Stimulated activated CD4-positive, alpha-beta T cell treated with anti-CD3 and anti-CD28 coated beads, Interleukin-2, amount 100 ng/mL, for 48 hours (primary cell): ENCODE measurements at regions not wholly inside any gene's neighbourhood (a gene's known extent, or its start where the extent isn't known, plus 50 kb on each side); places are given as distances from the start of the nearest gene placed in this dataset.
"Not testable (repeated sequence)": the region's sequence is repeated elsewhere in the genome, so short reads cannot be mapped to it uniquely, and the experiment has no call there.

Source experiments
- DNase-seq, 2 donors: peaks; one replicate each; pipeline ENCODE4 v3.0.0-alpha.2; 2020

GRCh38 chr10:35950226-35950625 is 308.1 kb upstream of the FZD8 start:
- DNase-seq = no peak

- no peak for DNase-seq
Measured at GRCh38 chr10:35949811-35950211, 307.7 kb upstream of the FZD8 start.

GRCh38 chr10:35946556-35946955 is 304.5 kb upstream of the FZD8 start:
- no peak for DNase-seq

DNA sequence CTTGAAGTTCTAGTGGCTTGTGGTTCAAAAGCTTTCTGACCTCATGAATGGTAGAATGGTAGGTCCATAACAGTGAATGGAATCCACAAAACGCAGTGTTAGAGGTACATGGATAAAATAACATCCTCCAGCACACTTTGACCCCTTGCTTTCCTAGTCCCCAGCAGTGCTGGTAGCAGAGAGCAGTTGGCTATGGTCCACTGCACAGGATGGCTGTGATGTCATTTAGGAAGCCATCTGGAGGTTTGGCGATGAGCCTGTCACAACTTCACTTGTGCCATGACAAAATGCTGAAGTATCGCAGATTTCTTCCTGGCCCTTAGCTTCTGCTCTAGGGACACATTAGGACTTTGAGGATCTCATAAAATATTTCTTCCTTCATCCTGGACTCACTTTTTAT is 300.0 kb upstream of the FZD8 start:
- DNase-seq = no peak

DNA sequence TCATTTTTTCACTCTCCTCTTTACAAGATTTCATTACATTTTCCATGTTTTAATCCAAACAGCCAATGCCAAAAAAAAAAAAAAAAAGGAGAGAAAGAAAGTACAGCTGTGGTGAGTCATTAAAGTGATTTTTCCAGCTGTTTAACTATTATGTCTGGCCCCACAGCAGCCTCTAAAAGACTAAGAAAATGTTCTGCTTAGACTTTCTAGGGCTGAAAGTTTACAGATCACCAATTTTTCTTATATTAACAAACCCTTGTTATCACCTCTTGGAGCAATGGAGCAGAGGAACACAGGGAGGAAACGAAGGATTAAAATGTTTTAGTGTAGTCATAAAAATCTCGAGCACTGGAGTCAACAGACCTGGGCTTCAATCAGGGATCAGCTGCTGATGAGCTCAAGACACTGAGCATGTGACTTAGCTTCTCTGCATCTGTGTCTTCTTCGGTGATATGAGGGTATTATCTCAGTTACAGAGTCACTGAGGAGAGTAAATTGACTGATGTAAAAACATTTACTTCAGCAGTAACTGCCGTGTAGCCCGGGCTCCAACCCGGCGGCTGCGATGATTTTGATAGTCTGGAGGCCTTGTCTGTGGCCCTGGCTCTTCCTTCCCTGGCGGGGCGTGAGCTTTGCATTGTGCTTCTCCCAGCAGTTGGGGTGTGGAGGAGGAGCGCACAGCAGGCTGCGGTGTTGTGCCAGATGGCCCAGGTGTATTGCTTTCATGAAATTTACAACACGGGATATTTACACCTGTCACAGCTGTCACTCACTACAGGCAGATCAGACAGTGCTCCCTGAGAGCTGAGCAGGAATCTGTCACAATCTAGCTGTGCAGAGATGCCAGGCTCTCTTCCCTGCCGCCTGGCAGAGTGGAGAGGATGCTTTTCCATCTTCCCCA is 298.3 kb upstream of the FZD8 start:
- no peak for DNase-seq

DNA sequence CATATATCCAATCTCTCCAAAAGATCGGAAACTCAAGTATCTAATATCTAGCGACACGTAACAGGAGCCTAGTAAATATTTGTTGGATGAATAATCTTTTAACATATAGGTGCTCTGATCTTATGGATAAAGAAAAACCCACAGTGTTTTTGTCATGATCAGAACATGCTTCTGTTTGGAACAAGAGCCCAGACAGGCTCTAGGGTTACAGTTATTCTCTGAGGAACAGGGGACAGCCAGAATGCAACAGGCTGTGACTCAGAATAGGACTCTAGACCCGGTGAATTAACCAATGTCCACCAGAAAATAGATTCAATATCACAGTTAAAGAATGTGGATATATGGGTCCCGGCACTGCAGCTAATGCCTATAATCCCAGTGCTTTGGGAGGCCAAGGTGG is 296.1 kb upstream of the FZD8 start:
- no peak for DNase-seq

DNA sequence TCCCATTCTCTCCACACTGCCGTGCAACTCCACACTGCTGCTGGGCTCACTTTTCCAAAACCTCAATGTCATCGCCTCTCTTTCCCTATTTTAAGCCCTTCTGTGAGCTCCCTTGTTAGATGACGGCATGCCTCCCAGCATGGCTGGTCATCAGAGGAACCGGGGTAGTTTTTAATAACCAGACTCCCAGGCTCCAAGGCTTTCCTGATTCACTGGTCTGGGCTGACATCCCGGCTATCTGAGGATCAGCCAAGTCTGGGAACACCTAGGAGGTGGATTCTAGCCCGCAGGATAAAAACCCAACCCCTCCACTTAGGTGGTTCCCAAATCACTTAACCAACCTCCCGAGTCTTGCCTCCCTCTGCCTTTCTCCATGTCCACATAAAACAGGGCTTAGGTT is 295.4 kb upstream of the FZD8 start:
- DNase-seq = no peak

DNA sequence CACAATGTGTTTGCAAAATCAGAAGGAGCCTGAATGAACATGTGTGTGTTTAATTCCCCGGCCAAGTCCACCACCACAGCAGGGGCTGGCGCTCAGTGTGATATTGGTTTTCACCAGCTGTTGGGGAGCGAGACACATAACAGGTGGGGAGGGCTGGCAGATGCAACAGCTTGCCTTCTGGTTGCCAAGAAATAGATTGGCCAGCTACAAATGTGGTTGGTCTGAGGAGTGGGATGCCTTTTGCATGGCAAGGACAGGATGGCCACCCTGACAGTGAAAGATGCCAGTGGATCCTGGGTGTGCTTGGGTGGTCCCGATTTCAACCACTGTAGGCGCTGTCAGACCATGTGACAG is 292.5 kb upstream of the FZD8 start:
- DNase-seq = no peak

DNA sequence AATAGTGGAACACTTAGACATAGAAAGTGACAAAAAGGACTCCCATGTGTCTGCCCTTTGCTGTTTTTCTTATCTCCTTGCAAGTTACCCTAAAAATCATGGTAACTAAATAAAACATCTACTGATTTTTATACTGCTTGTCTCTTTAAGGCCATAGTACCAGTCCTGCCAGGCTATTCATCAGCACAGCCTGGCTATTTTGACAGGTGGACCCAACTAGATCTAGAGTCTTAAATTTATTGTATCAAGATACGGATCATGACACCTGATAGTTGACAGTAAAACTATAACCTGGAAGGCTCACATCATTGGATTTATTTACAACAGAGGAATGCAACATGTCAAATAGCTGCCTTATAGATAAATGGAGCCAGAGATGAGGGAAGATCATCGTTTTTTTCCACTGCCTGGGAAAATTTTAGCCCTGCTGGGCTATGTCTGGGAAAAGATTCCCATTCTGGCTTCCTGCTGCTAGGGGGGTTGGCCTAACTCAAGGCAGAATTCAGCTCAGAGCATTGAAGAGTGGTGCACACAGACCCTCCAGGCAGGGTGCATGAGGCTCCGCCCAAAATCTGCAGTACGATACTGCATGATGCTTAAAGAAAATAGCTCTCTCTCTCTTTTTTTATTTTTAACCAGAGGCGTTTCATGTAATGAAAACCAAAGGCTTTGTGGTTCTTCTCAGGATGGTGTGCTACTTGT is 292.0 kb upstream of the FZD8 start:
- DNase-seq = no peak

DNA sequence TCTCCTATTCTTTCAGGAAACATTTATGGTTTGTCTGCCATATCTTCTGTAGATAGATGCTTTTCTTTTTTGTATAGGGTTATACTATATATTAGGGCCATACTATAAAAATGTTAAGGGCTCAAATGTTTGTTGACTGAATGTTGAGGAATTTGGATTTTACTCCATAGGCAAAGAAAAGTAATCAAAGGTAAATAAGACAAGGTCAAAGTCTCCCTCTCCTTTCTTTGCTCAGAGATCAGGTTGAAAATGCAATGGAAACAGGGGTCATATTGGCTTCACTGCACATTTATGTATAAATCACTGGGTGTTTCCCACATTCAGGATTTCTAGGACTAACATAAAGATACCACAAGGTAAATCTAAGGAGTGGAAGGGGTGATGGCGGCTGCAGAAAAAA is 291.4 kb upstream of the FZD8 start:
- DNase-seq = no peak

DNA sequence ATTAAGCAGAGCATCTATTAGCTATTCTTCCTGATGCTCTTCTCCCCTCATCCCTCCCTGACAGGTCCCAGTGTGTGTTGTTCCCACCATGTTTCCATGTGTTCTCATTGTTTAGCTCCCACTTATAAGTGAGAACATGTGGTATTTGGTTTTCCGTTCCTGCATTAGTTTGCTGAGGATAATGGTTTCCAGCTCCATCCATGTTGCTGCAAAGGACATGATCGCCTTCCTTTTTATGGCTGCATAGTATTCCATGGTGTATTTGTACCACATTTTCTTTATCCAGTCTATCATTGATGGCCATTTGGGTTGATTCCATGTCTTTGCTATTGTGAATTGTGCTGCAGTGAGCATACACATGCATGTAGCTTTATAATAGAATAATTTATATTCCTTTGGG is 287.9 kb upstream of the FZD8 start:
- DNase-seq = not testable (repeated sequence)

GRCh38 chr10:35928748-35929147 is 286.7 kb upstream of the FZD8 start:
- no peak for DNase-seq

- DNase-seq = no peak
Measured at GRCh38 chr10:35927990-35928488, 285.9 kb upstream of the FZD8 start.

DNA sequence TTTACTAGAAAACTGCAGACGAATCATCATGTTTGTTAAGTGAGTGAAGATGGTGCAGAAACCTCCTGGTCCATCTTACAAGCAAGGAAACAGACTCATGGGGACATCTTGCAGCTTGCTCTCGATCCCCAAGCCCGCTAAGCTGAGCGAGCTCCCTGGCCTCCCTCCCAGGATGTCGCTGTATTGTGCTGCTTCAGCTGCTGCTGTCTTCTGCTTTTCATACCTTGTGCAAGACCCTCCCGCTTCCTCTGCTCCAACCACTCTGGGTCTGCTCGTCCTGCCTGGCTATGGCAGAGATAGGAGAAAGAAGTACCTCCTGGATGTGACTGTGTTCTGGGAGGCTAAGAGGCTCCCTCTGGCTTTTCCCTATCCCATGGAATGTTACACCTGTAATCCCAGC is 285.2 kb upstream of the FZD8 start:
- DNase-seq = no peak

DNA sequence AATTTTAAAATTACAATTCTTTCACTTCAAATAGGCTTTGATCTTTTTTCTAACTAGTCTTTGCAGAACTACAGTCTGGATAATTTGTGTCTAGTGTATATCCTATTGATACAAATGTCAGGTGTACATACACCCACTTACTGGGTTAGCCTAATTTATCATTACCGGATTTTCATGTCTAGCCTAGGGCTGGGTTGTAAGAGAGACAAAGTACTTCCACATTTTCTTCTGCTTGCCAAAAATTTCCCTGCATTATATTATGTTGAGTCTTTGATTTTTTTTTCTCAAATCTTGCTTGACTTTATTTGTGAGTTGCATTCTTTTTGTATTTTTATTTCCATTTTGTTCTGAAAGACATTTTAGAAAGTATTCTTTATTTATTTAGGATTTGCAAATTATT is 284.8 kb upstream of the FZD8 start:
- DNase-seq = no peak

GRCh38 chr10:35925493-35925892 is 283.4 kb upstream of the FZD8 start:
- DNase-seq = no peak

DNA sequence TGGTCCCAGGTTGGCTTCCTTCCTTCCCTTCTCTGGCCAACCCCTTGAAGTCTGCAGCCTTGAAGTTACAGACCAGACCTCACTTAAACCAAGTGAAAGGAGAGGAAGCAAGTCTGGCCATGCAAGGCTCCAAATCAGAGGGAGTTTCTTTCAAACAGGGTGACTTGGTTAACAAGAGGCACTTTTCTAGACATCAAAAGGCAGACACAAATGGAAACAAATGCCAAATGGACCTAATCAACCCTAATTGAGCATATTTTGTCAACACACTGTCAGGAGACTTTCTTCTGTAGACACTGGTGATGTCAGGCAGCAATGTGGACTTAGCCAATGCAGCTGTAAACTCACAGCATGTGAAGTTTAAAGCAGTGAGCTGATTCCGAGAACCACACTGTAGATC is 282.7 kb upstream of the FZD8 start:
- no peak for DNase-seq

GRCh38 chr10:35922876-35923600 is 280.9 kb upstream of the FZD8 start:
- no peak for DNase-seq

DNA sequence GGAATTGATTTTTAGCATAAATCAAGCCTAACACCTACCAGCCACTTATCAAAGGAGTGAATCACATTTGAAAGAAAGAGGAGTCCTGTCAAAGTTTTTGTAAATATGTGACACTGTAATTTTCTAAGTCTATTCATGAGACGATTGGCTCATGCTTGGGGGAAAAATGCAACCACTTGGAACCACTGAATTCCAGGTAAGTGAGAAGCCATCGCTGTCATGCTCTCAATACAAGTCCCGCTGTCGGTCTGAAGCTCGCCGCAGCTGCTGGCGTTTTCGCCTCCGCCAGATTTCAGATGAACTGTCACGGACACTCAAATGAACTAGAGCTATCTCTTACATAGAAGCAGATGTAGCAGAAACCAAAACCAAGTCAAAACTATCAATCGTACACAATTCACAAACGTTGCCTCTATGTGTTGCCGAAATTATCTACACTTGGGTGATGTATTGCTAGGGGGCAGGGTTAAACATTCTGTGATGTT is 279.8 kb upstream of the FZD8 start:
- DNase-seq = no peak

DNA sequence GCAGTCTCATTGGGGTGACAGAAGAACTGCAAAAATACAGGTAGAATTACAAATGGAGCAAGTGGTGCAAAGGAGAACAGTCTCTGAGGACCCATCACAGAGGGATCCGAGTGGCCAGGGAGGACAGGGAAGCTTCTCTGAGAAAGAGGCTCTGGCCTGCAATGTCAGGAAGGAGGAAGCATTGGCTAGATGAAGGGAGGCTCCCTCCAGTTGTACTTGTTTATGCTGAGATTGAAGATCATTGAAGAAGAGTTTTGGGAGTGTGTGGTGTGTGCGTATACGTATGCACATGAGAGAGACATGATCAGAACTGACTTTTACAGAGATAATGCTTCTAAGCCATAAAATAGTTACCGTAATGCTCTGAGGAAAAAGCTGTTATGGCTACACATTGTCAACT is 274.7 kb upstream of the FZD8 start:
- DNase-seq = no peak

GRCh38 chr10:35913628-35914027 is 271.5 kb upstream of the FZD8 start:
- DNase-seq = no peak

GRCh38 chr10:35912615-35913569 is 270.8 kb upstream of the FZD8 start:
- DNase-seq = no peak
